B cell (primary cell): ENCODE measurements at regions not wholly inside any gene's neighbourhood (a gene's known extent, or its start where the extent isn't known, plus 50 kb on each side); places are given as distances from the start of the nearest gene placed in this dataset.

Experiments
- EZH2 ChIP-seq: IDR thresholded peaks from 2 replicates; pipeline ENCODE4 v1.6.1; 2012; ENCODE audit warnings: borderline replicate concordance, low read depth, mild to moderate bottlenecking, moderate library complexity, low read length; ENCODE audit not compliant: insufficient read depth, poor library complexity, severe bottlenecking
- TF ChIP-seq, protein P1 (sequence below): fragments of 200-600 bp; IDR thresholded peaks from one replicate; pipeline ENCODE4 v1.8.0; 2022; ENCODE audit warnings: antibody characterized with exemption, mild to moderate bottlenecking

- TF ChIP-seq, protein P1, sequence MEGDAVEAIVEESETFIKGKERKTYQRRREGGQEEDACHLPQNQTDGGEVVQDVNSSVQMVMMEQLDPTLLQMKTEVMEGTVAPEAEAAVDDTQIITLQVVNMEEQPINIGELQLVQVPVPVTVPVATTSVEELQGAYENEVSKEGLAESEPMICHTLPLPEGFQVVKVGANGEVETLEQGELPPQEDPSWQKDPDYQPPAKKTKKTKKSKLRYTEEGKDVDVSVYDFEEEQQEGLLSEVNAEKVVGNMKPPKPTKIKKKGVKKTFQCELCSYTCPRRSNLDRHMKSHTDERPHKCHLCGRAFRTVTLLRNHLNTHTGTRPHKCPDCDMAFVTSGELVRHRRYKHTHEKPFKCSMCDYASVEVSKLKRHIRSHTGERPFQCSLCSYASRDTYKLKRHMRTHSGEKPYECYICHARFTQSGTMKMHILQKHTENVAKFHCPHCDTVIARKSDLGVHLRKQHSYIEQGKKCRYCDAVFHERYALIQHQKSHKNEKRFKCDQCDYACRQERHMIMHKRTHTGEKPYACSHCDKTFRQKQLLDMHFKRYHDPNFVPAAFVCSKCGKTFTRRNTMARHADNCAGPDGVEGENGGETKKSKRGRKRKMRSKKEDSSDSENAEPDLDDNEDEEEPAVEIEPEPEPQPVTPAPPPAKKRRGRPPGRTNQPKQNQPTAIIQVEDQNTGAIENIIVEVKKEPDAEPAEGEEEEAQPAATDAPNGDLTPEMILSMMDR: no peak
- TF ChIP-seq EZH2: no peak
These were observed 128.5 kb upstream of the GRID2 start for GRCh38 chr4:92175250-92175649.
